Germinal center (tissue), 1 donor: ENCODE measurements at regions not wholly inside any gene's neighbourhood (a gene's known extent, or its start where the extent isn't known, plus 50 kb on each side); places are given as distances from the start of the nearest gene placed in this dataset.
"Not testable (repeated sequence)": the region's sequence is repeated elsewhere in the genome, so short reads cannot be mapped to it uniquely, and the experiment has no call there.

Source experiments
- DNase-seq: peaks from one replicate; pipeline ENCODE4 v3.0.0; 2012; ENCODE audit warnings: mixed read lengths, low spot score

DNA sequence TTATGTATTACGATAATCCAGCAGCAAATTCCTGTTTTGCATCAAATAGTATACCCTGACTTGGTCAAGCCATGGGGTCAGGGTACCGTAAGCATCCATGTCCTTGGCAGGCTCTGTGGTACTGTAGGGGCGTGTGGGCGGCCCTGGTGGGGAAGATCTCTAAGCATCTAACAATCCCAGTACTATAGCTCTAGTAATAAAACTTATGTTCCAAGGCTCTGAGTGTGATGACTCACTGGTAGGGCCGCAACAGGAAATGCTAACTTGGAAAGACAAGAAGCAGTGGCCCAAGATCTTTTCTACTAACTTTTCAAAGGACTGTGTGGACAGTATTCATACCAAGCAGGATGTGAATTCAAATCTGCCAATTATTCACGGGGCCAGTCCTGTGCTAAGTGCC lies 63.8 kb downstream of the CLEC18A start:
- not testable (repeated sequence) for DNase-seq

DNA sequence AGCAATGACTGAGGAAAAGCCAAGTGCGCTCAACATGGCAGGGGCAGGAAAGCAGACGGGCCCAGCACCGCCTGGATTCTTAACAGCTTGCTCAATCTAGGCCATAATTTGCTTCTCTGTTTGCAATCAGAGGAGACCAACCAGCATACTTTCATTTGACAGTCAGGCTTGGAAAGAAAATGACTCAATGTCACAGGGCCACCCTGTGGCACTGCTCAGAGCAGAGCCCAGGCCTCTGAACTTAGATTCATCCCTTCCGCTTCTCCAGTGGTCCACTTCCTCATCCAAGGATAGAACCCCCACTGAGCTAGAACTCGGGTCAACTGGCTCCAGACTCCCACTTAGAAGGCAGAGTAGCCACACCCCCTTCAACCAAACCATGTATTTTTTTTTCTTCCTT lies 65.6 kb downstream of the CLEC18A start:
- not testable (repeated sequence) for DNase-seq

DNA sequence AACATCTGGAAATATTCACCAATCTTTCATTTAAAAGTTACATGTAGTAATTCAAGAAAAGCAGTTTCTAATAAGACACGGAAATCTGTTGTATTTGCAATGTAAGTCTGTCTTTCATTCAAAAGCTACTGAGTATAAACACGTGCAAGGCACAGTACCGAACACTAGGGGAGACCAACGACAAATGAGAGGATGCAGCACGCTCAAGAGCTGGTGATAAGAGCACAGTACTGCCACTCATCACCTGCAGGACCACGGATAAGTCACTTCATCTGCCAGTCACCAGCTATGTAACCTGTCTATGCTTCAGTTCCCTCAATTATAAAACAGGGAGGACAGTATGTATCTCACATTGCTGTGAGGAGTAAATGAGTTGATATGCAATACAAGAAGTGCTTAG lies 67.1 kb downstream of the CLEC18A start:
- DNase-seq, result peak; percentile 16

- not testable (repeated sequence) for DNase-seq
These were observed 72.1 kb downstream of the CLEC18A start for GRCh38 chr16:70023207-70023606.

GRCh38 chr16:70023956-70024355 lies 72.8 kb downstream of the CLEC18A start:
- not testable (repeated sequence) for DNase-seq

GRCh38 chr16:70026165-70026854 lies 75.2 kb downstream of the CLEC18A start:
- DNase-seq, result not testable (repeated sequence)

- DNase-seq, result not testable (repeated sequence)
These were observed 81.2 kb upstream of the PDPR start for GRCh38 chr16:70032906-70033305.

DNA sequence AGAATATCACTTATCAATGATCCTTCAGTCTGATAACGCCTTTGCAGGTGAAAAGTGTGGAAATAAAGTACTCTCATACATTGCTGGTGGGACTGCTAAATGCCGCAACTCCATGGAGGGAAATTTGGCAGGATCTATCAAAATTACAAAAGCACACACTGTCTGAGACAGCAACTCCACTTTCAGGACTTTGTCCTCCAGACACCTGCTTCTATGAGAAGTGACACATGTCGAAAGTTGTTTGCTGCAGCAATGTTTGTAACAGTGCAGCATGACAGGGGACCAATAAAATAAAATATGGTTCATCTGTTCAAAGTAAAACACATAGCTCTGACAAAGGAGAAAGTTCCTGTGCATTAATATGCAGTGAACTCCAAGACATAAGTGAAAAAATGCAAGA lies 76.2 kb upstream of the PDPR start:
- DNase-seq, result not testable (repeated sequence)

GRCh38 chr16:70040554-70040953 lies 73.6 kb upstream of the PDPR start:
- not testable (repeated sequence) for DNase-seq

DNA sequence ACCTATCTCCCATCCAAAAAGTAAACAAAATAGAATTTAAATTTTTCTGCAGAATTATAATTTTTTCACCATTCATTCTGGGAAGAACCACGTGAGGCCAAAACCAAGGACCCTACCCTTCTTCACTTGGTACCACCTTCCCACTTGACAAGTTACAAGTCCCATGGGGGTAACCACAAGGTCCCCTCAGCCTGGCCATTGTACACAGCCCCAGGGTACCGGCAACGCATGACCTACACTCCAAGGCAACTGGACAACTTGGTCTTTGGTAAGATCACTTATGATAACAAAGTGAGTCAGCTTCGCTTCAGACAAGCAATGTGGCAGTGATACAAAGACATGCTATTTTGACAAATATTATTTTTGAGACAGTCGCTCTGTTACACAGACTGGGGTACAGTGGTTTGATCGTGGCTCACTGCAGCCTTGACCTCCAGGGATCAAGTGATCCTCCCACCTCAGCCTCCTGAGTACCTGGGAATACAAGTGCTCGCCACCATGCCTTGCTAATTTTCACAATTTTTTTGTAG lies 70.5 kb upstream of the PDPR start:
- not testable (repeated sequence) for DNase-seq

GRCh38 chr16:70046560-70046959 lies 67.6 kb upstream of the PDPR start:
- not testable (repeated sequence) for DNase-seq

GRCh38 chr16:70048083-70048482 lies 66.0 kb upstream of the PDPR start:
- DNase-seq, result not testable (repeated sequence)

GRCh38 chr16:70058056-70058455 lies 56.1 kb upstream of the PDPR start:
- not testable (repeated sequence) for DNase-seq

DNA sequence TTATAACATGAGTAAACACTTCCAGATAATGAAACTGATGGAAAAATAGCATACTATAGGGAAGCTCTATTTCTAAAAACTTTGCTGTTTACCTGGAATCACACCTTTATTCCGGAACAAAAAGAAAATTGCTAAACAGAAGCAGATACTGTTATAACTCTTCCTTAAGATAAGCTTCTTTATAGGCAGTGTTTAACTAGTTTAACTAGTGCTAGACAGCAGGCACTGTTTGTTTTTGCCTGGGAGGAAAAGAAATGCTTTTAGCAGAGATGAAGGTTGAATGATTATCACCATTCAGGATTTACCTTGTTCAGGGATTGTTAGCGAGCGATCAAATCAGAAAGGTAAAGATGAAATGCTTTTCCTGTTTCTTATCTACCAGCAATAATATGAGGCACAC lies 54.7 kb upstream of the PDPR start:
- DNase-seq, result not testable (repeated sequence)

DNA sequence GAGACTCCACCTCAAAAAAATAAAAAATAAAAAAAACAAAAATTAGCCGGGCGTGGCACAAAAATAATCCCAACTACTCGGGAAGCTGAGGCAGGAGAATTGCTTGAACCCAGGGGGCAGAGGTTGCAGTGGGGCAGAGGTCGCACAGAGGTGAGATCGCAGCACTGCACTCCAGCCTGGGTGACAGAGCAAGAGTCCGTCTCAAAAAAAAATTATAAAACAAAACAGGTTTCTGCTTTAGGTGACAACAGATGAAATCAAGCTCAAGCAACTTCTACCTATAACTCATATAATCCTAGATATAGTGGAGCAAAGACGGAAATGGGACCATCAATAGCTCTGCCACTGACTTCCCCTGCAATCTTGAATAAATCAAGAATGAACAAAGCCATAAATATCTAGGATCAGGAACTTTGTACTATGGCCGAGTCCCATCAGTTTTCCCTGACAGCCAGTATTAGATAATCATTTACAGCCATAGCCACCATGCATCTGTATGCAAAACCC lies 53.6 kb upstream of the PDPR start:
- DNase-seq, result not testable (repeated sequence)

DNA sequence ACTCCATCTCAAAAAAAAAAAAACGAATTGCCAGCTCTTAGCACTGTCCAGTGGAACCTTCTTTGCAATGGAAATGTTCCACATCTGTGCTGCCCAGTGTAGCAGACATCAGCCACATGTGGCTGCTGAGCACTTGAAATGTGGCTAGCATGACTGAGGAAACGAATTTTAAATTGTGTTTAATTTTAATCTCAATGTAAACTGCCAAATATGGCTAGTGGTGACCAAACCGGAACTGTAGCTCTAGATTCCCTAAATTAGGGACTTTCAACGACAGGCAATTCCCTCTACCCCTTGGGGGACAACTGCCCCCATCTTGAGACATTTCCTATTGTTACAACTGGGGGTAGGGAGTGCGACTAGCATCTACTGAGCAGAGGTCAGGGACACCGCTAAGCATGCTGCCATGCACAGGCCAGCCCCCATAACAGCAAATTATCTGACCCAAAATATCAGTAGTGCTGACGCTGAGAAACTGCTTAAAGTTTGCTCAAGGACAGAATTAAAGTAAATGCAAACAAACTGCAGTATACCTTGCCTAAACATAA lies 52.4 kb upstream of the PDPR start:
- DNase-seq, result not testable (repeated sequence)

DNA sequence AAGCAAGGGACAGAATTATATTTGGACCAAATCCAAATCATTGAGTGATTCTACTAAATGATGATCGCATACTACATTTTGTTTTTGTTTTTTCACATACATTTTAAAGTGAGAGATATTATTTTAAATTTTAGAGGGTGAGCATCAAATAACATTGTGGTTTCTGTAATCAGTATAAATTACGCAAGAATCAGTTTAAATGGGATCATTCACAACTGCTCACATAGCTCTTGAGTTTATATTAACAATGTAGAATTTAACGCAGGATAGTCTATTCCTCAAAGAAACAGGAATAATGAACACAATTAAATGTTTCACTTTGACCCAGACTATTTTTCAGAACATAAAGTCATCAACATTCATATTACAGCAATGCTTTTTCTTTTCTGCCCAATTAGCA lies 51.2 kb upstream of the PDPR start:
- not testable (repeated sequence) for DNase-seq
